ENCODE measurements at regions not wholly inside any gene's neighbourhood (a gene's known extent, or its start where the extent isn't known, plus 50 kb on each side); places are given as distances from the start of the nearest gene placed in this dataset.
A peak's percentile ranks its signal among the peaks of the same experiment; 100 is the strongest.

GRCh38 chr15:52626671-52627369 is 52.4 kb downstream of the ATOSA start:
- no peak for DNase-seq

GRCh38 chr15:52624262-52624661 is 54.9 kb downstream of the ATOSA start:
- DNase-seq = no peak

GRCh38 chr15:52622791-52623190 is 54.0 kb upstream of the ARPP19 start:
- no peak for DNase-seq

GRCh38 chr15:52620496-52620895 is 51.7 kb upstream of the ARPP19 start:
- DNase-seq = peak; percentile 17

Measured in NCI-H82 (cell line).